ENCODE measurements at regions not wholly inside any gene's neighbourhood (a gene's known extent, or its start where the extent isn't known, plus 50 kb on each side); places are given as distances from the start of the nearest gene placed in this dataset.

GRCh38 chrX:150014525-150014924 is 76.2 kb upstream of the EOLA2 start:
- DNase-seq (ENCODE audit: low read depth in 1 of 2, low spot score in 1 of 2): no peak
- Histone ChIP-seq H3K4me3 (replicated peaks; ENCODE audit: insufficient read depth, low read length) (no peak overlapping the region), H3K27me3 (ENCODE audit: insufficient read depth, poor library complexity, severe bottlenecking) (no peaks in the 10 kb centered on the region), H3K27ac (replicated peaks) (no peak overlapping the region)
- TF ChIP-seq CTCF (IDR thresholded peaks at IDR 0.05; ENCODE audit: insufficient read depth, low read length) (no peak), SPI1 (IDR thresholded peaks at IDR 0.05; ENCODE audit: borderline replicate concordance, low read depth) (no peak), GABPA (IDR thresholded peaks at IDR 0.05; ENCODE audit: low read depth) (no peak), REST (IDR thresholded peaks at IDR 0.05; ENCODE audit: insufficient replicate concordance, low read depth) (no peak), POLR2AphosphoS5 (IDR thresholded peaks at IDR 0.05; ENCODE audit: low read depth) (no peak)

- Histone ChIP-seq H3K27me3 (ENCODE audit: insufficient read depth, poor library complexity, severe bottlenecking) (no peaks in the 10 kb centered on the region), H3K4me3 (replicated peaks; ENCODE audit: insufficient read depth, low read length) (no peak overlapping the region), H3K27ac (replicated peaks) (no peak overlapping the region)
- DNase-seq (ENCODE audit: low read depth in 1 of 2, low spot score in 1 of 2): no peak
- TF ChIP-seq GABPA (IDR thresholded peaks at IDR 0.05; ENCODE audit: low read depth) (no peak), SPI1 (IDR thresholded peaks at IDR 0.05; ENCODE audit: borderline replicate concordance, low read depth) (no peak), POLR2AphosphoS5 (IDR thresholded peaks at IDR 0.05; ENCODE audit: low read depth) (no peak), CTCF (IDR thresholded peaks at IDR 0.05; ENCODE audit: insufficient read depth, low read length) (no peak), REST (IDR thresholded peaks at IDR 0.05; ENCODE audit: insufficient replicate concordance, low read depth) (no peak)
Observed at GRCh38 chrX:150017868-150018267, 79.6 kb upstream of the EOLA2 start.

GRCh38 chrX:150018931-150019361 is 80.7 kb upstream of the EOLA2 start:
- TF ChIP-seq POLR2AphosphoS5 (IDR thresholded peaks at IDR 0.05; ENCODE audit: low read depth) (no peak), GABPA (IDR thresholded peaks at IDR 0.05; ENCODE audit: low read depth) (no peak), REST (IDR thresholded peaks at IDR 0.05; ENCODE audit: insufficient replicate concordance, low read depth) (no peak), SPI1 (IDR thresholded peaks at IDR 0.05; ENCODE audit: borderline replicate concordance, low read depth) (no peak), CTCF (IDR thresholded peaks at IDR 0.05; ENCODE audit: insufficient read depth, low read length) (no peak)
- Histone ChIP-seq H3K27me3 (ENCODE audit: insufficient read depth, poor library complexity, severe bottlenecking) (no peaks in the 10 kb centered on the region), H3K27ac (replicated peaks) (no peak overlapping the region), H3K4me3 (replicated peaks; ENCODE audit: insufficient read depth, low read length) (no peak overlapping the region)
- no peak for DNase-seq (ENCODE audit: low read depth in 1 of 2, low spot score in 1 of 2)
